ENCODE measurements at regions not wholly inside any gene's neighbourhood (a gene's known extent, or its start where the extent isn't known, plus 50 kb on each side); places are given as distances from the start of the nearest gene placed in this dataset.

GRCh38 chr6:169161572-169162167, 92.0 kb downstream of the THBS2 start:
- no peak for DNase-seq (ENCODE audit: extremely low spot score)
- POLR2A ChIA-PET, result no interaction called here
- TF ChIP-seq ZNF384 (IDR thresholded peaks at IDR 0.05), result no peak
- TF ChIP-seq CTBP1 (IDR thresholded peaks at IDR 0.05; ENCODE audit: borderline replicate concordance), result no peak
- TF ChIP-seq SP1 (IDR thresholded peaks at IDR 0.05), result no peak
- CTCF ChIA-PET, result no interaction called here

GRCh38 chr6:169160855-169161560, 92.6 kb downstream of the THBS2 start:
- ChIA-PET CTCF (no interaction called here), POLR2A (no interaction called here)
- no peak for DNase-seq (ENCODE audit: extremely low spot score)
- TF ChIP-seq ZNF384 (IDR thresholded peaks at IDR 0.05), result no peak
- no peak for TF ChIP-seq FOXK2 (IDR thresholded peaks at IDR 0.05)
- no peak for TF ChIP-seq CTBP1 (IDR thresholded peaks at IDR 0.05; ENCODE audit: borderline replicate concordance)
- TF ChIP-seq TARDBP (IDR thresholded peaks at IDR 0.05), result no peak
- no peak for TF ChIP-seq SUZ12 (IDR thresholded peaks at IDR 0.05)
- TF ChIP-seq HDGF (IDR thresholded peaks at IDR 0.05; ENCODE audit: borderline replicate concordance), result no peak
- no peak for TF ChIP-seq FOXM1 (IDR thresholded peaks at IDR 0.05; ENCODE audit: borderline replicate concordance)
- TF ChIP-seq NFRKB (IDR thresholded peaks at IDR 0.05), result no peak
- TF ChIP-seq SP1 (IDR thresholded peaks at IDR 0.05), result no peak
- no peak for TF ChIP-seq BHLHE40 (IDR thresholded peaks at IDR 0.05; ENCODE audit: borderline replicate concordance)
- no peak for TF ChIP-seq ARNT (IDR thresholded peaks at IDR 0.05)
- no peak for TF ChIP-seq L3MBTL2 (conservative IDR thresholded peaks at IDR 0.05)
- no peak for TF ChIP-seq ELF4 (IDR thresholded peaks at IDR 0.05)

GRCh38 chr6:169160091-169160854, 93.4 kb downstream of the THBS2 start:
- TF ChIP-seq ZNF384 (IDR thresholded peaks at IDR 0.05) (no peak), HDGF (IDR thresholded peaks at IDR 0.05; ENCODE audit: borderline replicate concordance) (no peak), PKNOX1 (IDR thresholded peaks at IDR 0.05) (no peak), FOXM1 (IDR thresholded peaks at IDR 0.05; ENCODE audit: borderline replicate concordance) (no peak)
- CTCF ChIA-PET, result no interaction called here
- DNase-seq (ENCODE audit: extremely low spot score), result no peak
- POLR2A ChIA-PET, result no interaction called here

GRCh38 chr6:169159331-169159730, 94.3 kb downstream of the THBS2 start:
- DNase-seq (ENCODE audit: extremely low spot score), result no peak
- TF ChIP-seq FOXK2 (IDR thresholded peaks at IDR 0.05), result no peak
- TF ChIP-seq L3MBTL2 (conservative IDR thresholded peaks at IDR 0.05), result no peak
- TF ChIP-seq BHLHE40 (IDR thresholded peaks at IDR 0.05; ENCODE audit: borderline replicate concordance), result no peak
- no peak for TF ChIP-seq ARNT (IDR thresholded peaks at IDR 0.05)
- no peak for TF ChIP-seq ZNF384 (IDR thresholded peaks at IDR 0.05)
- no peak for TF ChIP-seq SUZ12 (IDR thresholded peaks at IDR 0.05)
- no peak for TF ChIP-seq SP1 (IDR thresholded peaks at IDR 0.05)
- no peak for TF ChIP-seq CTBP1 (IDR thresholded peaks at IDR 0.05; ENCODE audit: borderline replicate concordance)
- TF ChIP-seq HDGF (IDR thresholded peaks at IDR 0.05; ENCODE audit: borderline replicate concordance), result no peak
- TF ChIP-seq PKNOX1 (IDR thresholded peaks at IDR 0.05), result no peak
- no peak for TF ChIP-seq FOXM1 (IDR thresholded peaks at IDR 0.05; ENCODE audit: borderline replicate concordance)
- TF ChIP-seq FOXA1 (IDR thresholded peaks at IDR 0.05), result no peak
- TF ChIP-seq TARDBP (IDR thresholded peaks at IDR 0.05), result no peak
- no peak for TF ChIP-seq ELF4 (IDR thresholded peaks at IDR 0.05)
- TF ChIP-seq NFRKB (IDR thresholded peaks at IDR 0.05), result no peak
- ChIA-PET CTCF (no interaction called here), POLR2A (no interaction called here)

- peak; percentile 3 for DNase-seq (ENCODE audit: extremely low spot score)
- ChIA-PET CTCF (no interaction called here), POLR2A (no interaction called here)
- TF ChIP-seq ZNF384 (IDR thresholded peaks at IDR 0.05), result no peak
These were observed 95.0 kb downstream of the THBS2 start for GRCh38 chr6:169158691-169159090.

GRCh38 chr6:169158174-169158573, 95.5 kb downstream of the THBS2 start:
- CTCF ChIA-PET, result no interaction called here
- POLR2A ChIA-PET, result no interaction called here
- peak; percentile 6 for DNase-seq (ENCODE audit: extremely low spot score)
- TF ChIP-seq PKNOX1 (IDR thresholded peaks at IDR 0.05), result no peak
- TF ChIP-seq ELF4 (IDR thresholded peaks at IDR 0.05), result no peak
- no peak for TF ChIP-seq SUZ12 (IDR thresholded peaks at IDR 0.05)
